Skeletal muscle satellite cell (primary cell): ENCODE measurements at regions not wholly inside any gene's neighbourhood (a gene's known extent, or its start where the extent isn't known, plus 50 kb on each side); places are given as distances from the start of the nearest gene placed in this dataset.

Source experiments
- H3K27me3 ChIP-seq: 2 replicates; pipeline ENCODE4 v1.7.0; 2013; ENCODE audit warnings: low read length; ENCODE audit not compliant: control insufficient read depth, insufficient read depth
- H3K36me3 ChIP-seq: 2 replicates; pipeline ENCODE4 v1.7.0; 2013; ENCODE audit warnings: mild to moderate bottlenecking, control low read depth, low read length; ENCODE audit not compliant: insufficient read depth
- H3K4me1 ChIP-seq: 2 replicates; pipeline ENCODE4 v1.7.0; 2013; ENCODE audit warnings: low read length; ENCODE audit not compliant: control insufficient read depth, insufficient read depth
- H3K4me2 ChIP-seq: 2 replicates; pipeline ENCODE4 v1.7.0; 2013; ENCODE audit warnings: mild to moderate bottlenecking, low read length
- H3K4me3 ChIP-seq: 2 replicates; pipeline ENCODE4 v1.7.0; 2013; ENCODE audit warnings: low read length
- H3K9ac ChIP-seq: 2 replicates; pipeline ENCODE4 v1.7.0; 2013; ENCODE audit warnings: mild to moderate bottlenecking, low read depth, low read length, moderate library complexity
- H3K9me3 ChIP-seq: replicated peaks from 2 replicates; pipeline ENCODE4 v1.7.0; 2013; ENCODE audit warnings: mild to moderate bottlenecking, control low read depth, low read length

GRCh38 chr7:91801331-91801983, 79.0 kb downstream of the MTERF1 start:
- H3K9me3 ChIP-seq, result no peaks in the 10 kb centered on the region

DNA sequence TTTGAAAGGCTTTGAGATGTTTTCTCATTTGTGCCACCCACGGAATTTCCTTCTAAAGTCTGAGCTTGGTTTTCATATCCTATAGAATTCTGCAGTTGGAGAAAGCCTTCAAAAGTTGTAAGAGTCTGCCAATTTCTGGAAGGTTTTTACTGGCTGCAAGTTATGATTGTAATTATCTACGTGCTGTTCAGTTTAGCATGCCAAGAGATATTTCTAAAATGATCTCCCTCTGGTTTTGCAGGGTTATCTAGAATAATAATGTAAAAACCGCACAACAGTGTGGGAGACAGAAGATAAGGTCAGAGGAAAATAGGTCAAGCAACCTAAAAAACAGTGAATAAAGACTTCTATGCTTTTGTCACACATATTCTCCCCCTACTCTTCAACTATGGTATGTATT, 69.3 kb downstream of the MTERF1 start:
- no peak overlapping the region for H3K4me2 ChIP-seq
- no peak overlapping the region for H3K9ac ChIP-seq
- no peaks in the 10 kb centered on the region for H3K4me1 ChIP-seq
- H3K4me3 ChIP-seq, result no peak overlapping the region
- H3K27me3 ChIP-seq, result no peaks in the 10 kb centered on the region
- no peaks in the 10 kb centered on the region for H3K9me3 ChIP-seq
- H3K36me3 ChIP-seq, result no peaks in the 10 kb centered on the region

More at GRCh38 chr7:91801331-91801983, 79.0 kb downstream of the MTERF1 start:
- Histone ChIP-seq H3K4me2 (no peak overlapping the region), H3K4me1 (no peaks in the 10 kb centered on the region), H3K36me3 (no peaks in the 10 kb centered on the region), H3K9ac (no peak overlapping the region), H3K27me3 (no peaks in the 10 kb centered on the region), H3K4me3 (no peak overlapping the region)

DNA sequence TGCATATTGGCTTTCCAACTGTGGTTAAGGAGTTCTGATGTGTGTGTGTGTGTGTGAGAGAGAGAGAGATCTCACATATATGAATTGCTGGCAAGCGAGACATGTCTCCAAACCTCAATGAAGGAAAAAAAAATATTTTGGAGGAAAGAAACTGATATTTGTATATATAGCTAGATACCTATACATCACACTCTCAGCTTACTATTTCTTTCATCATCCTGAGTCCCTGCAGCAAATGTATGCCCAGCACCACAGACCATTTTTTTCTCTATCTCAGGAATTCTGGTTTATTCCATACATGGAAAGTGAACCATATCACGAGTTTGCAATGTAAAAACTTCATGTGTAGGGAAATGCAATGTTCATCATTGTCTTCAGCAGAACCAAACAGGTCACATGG, 68.9 kb downstream of the MTERF1 start:
- Histone ChIP-seq H3K4me1 (no peaks in the 10 kb centered on the region), H3K27me3 (no peaks in the 10 kb centered on the region), H3K36me3 (no peaks in the 10 kb centered on the region), H3K4me3 (no peak overlapping the region), H3K9me3 (no peaks in the 10 kb centered on the region), H3K4me2 (no peak overlapping the region), H3K9ac (no peak overlapping the region)

- no peak overlapping the region for H3K9ac ChIP-seq
- H3K27me3 ChIP-seq, result no peaks in the 10 kb centered on the region
- H3K9me3 ChIP-seq, result no peaks in the 10 kb centered on the region
- no peaks in the 10 kb centered on the region for H3K4me1 ChIP-seq
- no peak overlapping the region for H3K4me2 ChIP-seq
- H3K4me3 ChIP-seq, result no peak overlapping the region
- H3K36me3 ChIP-seq, result no peaks in the 10 kb centered on the region
These were observed 68.1 kb downstream of the MTERF1 start for GRCh38 chr7:91812388-91812787.

- Histone ChIP-seq H3K36me3 (no peaks in the 10 kb centered on the region), H3K4me2 (no peak overlapping the region), H3K9me3 (no peaks in the 10 kb centered on the region)
These were observed 66.3 kb downstream of the MTERF1 start for GRCh38 chr7:91814189-91814588.

More at GRCh38 chr7:91814189-91814588, 66.3 kb downstream of the MTERF1 start:
- H3K4me3 ChIP-seq, result no peak overlapping the region
- no peaks in the 10 kb centered on the region for H3K4me1 ChIP-seq
- H3K27me3 ChIP-seq, result no peaks in the 10 kb centered on the region
- no peak overlapping the region for H3K9ac ChIP-seq
